Loucy (cell line): ENCODE measurements at regions not wholly inside any gene's neighbourhood (a gene's known extent, or its start where the extent isn't known, plus 50 kb on each side); places are given as distances from the start of the nearest gene placed in this dataset.
"Not testable (repeated sequence)": the region's sequence is repeated elsewhere in the genome, so short reads cannot be mapped to it uniquely, and the experiment has no call there.

Experiments
- H2AFZ ChIP-seq: fragments of 200-600 bp; sonication (generic); 2 replicates; pipeline ENCODE4 v1.6.0; 2016; ENCODE audit warnings: antibody characterized with exemption, mild to moderate bottlenecking, low read length, moderate library complexity
- H3F3A ChIP-seq: fragments of 200-600 bp; 2 replicates; pipeline ENCODE4 v1.6.0; 2016; ENCODE audit warnings: antibody characterized with exemption, low read depth, mild to moderate bottlenecking
- H3K27me3 ChIP-seq: fragments of 200-600 bp; sonication (generic); 2 replicates; pipeline ENCODE4 v1.6.1; 2014; ENCODE audit warnings: low read length, mild to moderate bottlenecking; ENCODE audit not compliant: insufficient read depth, poor library complexity, severe bottlenecking
- H3K36me3 ChIP-seq: fragments of 200-600 bp; sonication (generic); 2 replicates; pipeline ENCODE4 v1.6.1; 2016; ENCODE audit warnings: low read length; ENCODE audit not compliant: insufficient read depth
- H3K4me1 ChIP-seq: fragments of 200-600 bp; sonication (generic); 2 replicates; pipeline ENCODE4 v1.5.1; 2014; ENCODE audit warnings: low read length, mild to moderate bottlenecking; ENCODE audit not compliant: insufficient read depth, poor library complexity, severe bottlenecking
- H3K4me2 ChIP-seq: fragments of 200-600 bp; sonication (generic); 2 replicates; pipeline ENCODE4 v1.6.0; 2014; ENCODE audit warnings: antibody characterized with exemption, low read length, low read depth, mild to moderate bottlenecking; ENCODE audit not compliant: poor library complexity, severe bottlenecking
- H3K4me3 ChIP-seq: fragments of 200-600 bp; sonication (generic); 2 replicates; pipeline ENCODE4 v1.5.1; 2014; ENCODE audit warnings: low read length, mild to moderate bottlenecking, mixed read lengths; ENCODE audit not compliant: poor library complexity, severe bottlenecking
- H3K79me2 ChIP-seq: fragments of 200-600 bp; sonication (generic); 2 replicates; pipeline ENCODE4 v1.6.1; 2014; ENCODE audit warnings: low read length; ENCODE audit not compliant: insufficient read depth
- H3K9ac ChIP-seq: fragments of 200-600 bp; sonication (generic); 2 replicates; pipeline ENCODE4 v1.6.0; 2014; ENCODE audit warnings: mild to moderate bottlenecking, low read depth, low read length, moderate library complexity; ENCODE audit not compliant: poor library complexity, severe bottlenecking
- H3K9me2 ChIP-seq: fragments of 200-600 bp; sonication (generic); replicated peaks from 2 replicates; pipeline ENCODE4 v1.6.1; 2016; ENCODE audit warnings: low read depth, low read length, mixed read lengths
- H3K9me3 ChIP-seq: fragments of 200-600 bp; sonication (generic); 2 replicates; pipeline ENCODE4 v1.6.1; 2014; ENCODE audit warnings: mild to moderate bottlenecking, antibody characterized with exemption, low read length, low read depth; ENCODE audit not compliant: insufficient read depth
- H4K20me1 ChIP-seq: fragments of 200-600 bp; sonication (generic); 2 replicates; pipeline ENCODE4 v1.6.0; 2014; ENCODE audit warnings: antibody characterized with exemption, low read length, mild to moderate bottlenecking; ENCODE audit not compliant: insufficient read depth, poor library complexity, severe bottlenecking
- CTCF ChIP-seq: fragments of 200-600 bp; sonication (generic); conservative IDR thresholded peaks from 2 replicates; pipeline ENCODE4 v1.5.1; 2014; ENCODE audit warnings: mild to moderate bottlenecking, antibody characterized with exemption, low read length
- EZH2phosphoT487 ChIP-seq: fragments of 200-600 bp; IDR thresholded peaks from 2 replicates; pipeline ENCODE4 v1.6.1; 2018; ENCODE audit warnings: antibody characterized with exemption, mild to moderate bottlenecking, moderate library complexity, borderline replicate concordance

- no peak overlapping the region for H2AFZ ChIP-seq
- no peak for TF ChIP-seq EZH2phosphoT487
- no peak for TF ChIP-seq CTCF
- H3K79me2 ChIP-seq: no peaks in the 10 kb centered on the region
- H3K9ac ChIP-seq: no peak overlapping the region
- H3K4me3 ChIP-seq: no peak overlapping the region
- no peaks in the 10 kb centered on the region for H4K20me1 ChIP-seq
- H3K36me3 ChIP-seq: no peaks in the 10 kb centered on the region
- no peaks in the 10 kb centered on the region for H3F3A ChIP-seq
- no peak overlapping the region for H3K4me2 ChIP-seq
- no peaks in the 10 kb centered on the region for H3K9me2 ChIP-seq
- H3K9me3 ChIP-seq: no peaks in the 10 kb centered on the region
- no peaks in the 10 kb centered on the region for H3K4me1 ChIP-seq
- no peaks in the 10 kb centered on the region for H3K27me3 ChIP-seq
Observed at GRCh38 chr20:41702647-41703046, 84.5 kb upstream of the CHD6 start.

- no peaks in the 10 kb centered on the region for H3K36me3 ChIP-seq
- no peak overlapping the region for H3K4me2 ChIP-seq
- no peak overlapping the region for H3K4me3 ChIP-seq
- no peaks in the 10 kb centered on the region for H3K27me3 ChIP-seq
- H2AFZ ChIP-seq: no peak overlapping the region
- no peak overlapping the region for H3K9ac ChIP-seq
- no peaks in the 10 kb centered on the region for H3K4me1 ChIP-seq
- TF ChIP-seq CTCF (no peak), EZH2phosphoT487 (no peak)
- no peaks in the 10 kb centered on the region for H3K9me2 ChIP-seq
- H4K20me1 ChIP-seq: no peaks in the 10 kb centered on the region
- no peaks in the 10 kb centered on the region for H3K79me2 ChIP-seq
- no peaks in the 10 kb centered on the region for H3K9me3 ChIP-seq
- no peaks in the 10 kb centered on the region for H3F3A ChIP-seq
Observed at GRCh38 chr20:41701588-41702348, 83.6 kb upstream of the CHD6 start.

GRCh38 chr20:41699673-41700072 is 81.5 kb upstream of the CHD6 start:
- not testable (repeated sequence) for H3K79me2 ChIP-seq, H3K9me2 ChIP-seq, H2AFZ ChIP-seq, H3K4me3 ChIP-seq, H3K4me2 ChIP-seq, H3K9ac ChIP-seq, H3K36me3 ChIP-seq, H3K9me3 ChIP-seq, H3K4me1 ChIP-seq, H3K27me3 ChIP-seq, H3F3A ChIP-seq, H4K20me1 ChIP-seq
